T-helper 17 cell (primary cell): ENCODE measurements at regions not wholly inside any gene's neighbourhood (a gene's known extent, or its start where the extent isn't known, plus 50 kb on each side); places are given as distances from the start of the nearest gene placed in this dataset.
"Not testable (repeated sequence)": the region's sequence is repeated elsewhere in the genome, so short reads cannot be mapped to it uniquely, and the experiment has no call there.

ENCODE experiments used
- ATAC-seq: fragments of 150-1000 bp; cut with Tn5 transposase; 2 replicates; pipeline ENCODE4 v1.10.0; 2021; ENCODE audit warnings: mild to moderate bottlenecking, moderate library complexity
- DNase-seq, 3 donors: peaks; one replicate each; pipeline versions ENCODE4 v3.0.0 to v3.0.0-alpha.2; 2020 to 2021
- H3K9me3 ChIP-seq: one replicate; pipeline ENCODE4 v1.7.0; 2013; ENCODE audit warnings: low read length, mild to moderate bottlenecking; ENCODE audit not compliant: control insufficient read depth, poor library complexity, severe bottlenecking
- H3K27ac Mint-ChIP-seq: one replicate; pipeline ENCODE4 v1.8.0; 2022; ENCODE audit warnings: mild to moderate bottlenecking, moderate library complexity, mixed read lengths
- H3K27me3 Mint-ChIP-seq: one replicate; pipeline ENCODE4 v1.8.0; 2022; ENCODE audit warnings: mixed read lengths
- H3K36me3 Mint-ChIP-seq: one replicate; pipeline ENCODE4 v1.8.0; 2022; ENCODE audit warnings: low read depth, mixed read lengths
- H3K4me1 Mint-ChIP-seq: one replicate; pipeline ENCODE4 v1.8.0; 2022; ENCODE audit warnings: mild to moderate bottlenecking, mixed read lengths
- H3K4me3 Mint-ChIP-seq: one replicate; pipeline ENCODE4 v1.8.0; 2022; ENCODE audit warnings: mild to moderate bottlenecking, moderate library complexity, mixed read lengths

DNA sequence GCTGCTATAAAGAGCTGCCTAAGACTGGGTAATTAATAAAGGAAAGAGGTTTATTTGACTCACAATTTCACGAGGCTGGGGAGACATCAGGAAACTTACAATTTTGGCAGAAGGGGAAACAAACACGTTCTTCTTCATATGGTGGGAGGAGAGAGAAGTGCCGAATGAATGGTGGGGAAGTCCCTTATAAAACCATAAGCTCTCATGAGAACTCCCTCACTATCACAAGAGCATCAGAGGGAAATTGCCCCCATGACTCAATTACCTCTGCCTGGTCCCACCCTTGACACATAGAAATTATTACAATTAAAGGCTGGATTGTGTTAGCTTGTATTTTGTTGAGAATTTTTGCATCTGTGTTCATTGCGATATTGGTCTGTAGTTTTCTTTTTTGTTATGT, 460.5 kb upstream of the RAB6C start:
- Mint-ChIP-seq H3K36me3 (no peaks in the 10 kb centered on the region), H3K27ac (no peak overlapping the region), H3K4me1 (no peaks in the 10 kb centered on the region), H3K4me3 (no peak overlapping the region), H3K27me3 (no peaks in the 10 kb centered on the region)
- no peaks in the 10 kb centered on the region for H3K9me3 ChIP-seq
- DNase-seq (no peak), ATAC-seq (no peak)

- DNase-seq, H3K36me3 Mint-ChIP-seq, H3K27me3 Mint-ChIP-seq: not testable (repeated sequence)
These were observed 447.3 kb upstream of the RAB6C start for GRCh38 chr2:129532158-129532557.

DNA sequence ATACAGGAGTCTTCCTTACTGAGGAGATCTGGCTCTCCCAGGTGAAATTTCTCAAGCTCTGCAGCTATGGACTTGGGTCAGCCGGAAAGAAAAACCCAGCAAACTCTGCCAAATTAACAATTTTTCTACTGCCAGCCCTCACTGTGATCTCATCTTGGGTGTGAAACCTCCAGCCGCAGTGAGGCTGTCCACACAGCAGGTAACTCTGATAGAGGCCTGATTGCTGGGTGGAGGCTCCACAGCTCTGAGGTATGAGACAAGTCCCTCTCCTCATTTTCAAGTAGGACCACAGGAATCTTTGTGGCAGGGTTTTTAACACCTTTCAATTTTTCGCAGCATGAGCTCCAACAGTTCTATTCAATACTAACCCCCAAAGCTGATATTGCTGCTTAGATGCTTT, 430.6 kb upstream of the RAB6C start:
- Mint-ChIP-seq H3K4me3 (no peak overlapping the region), H3K27me3 (peaks cover 6% of the 10 kb centered on the region), H3K4me1 (no peaks in the 10 kb centered on the region), H3K27ac (no peak overlapping the region), H3K36me3 (no peaks in the 10 kb centered on the region)
- ATAC-seq (no peak), DNase-seq (no peak)
- no peaks in the 10 kb centered on the region for H3K9me3 ChIP-seq

More at GRCh38 chr2:129532158-129532557, 447.3 kb upstream of the RAB6C start:
- H3K9me3 ChIP-seq, H3K4me1 Mint-ChIP-seq, ATAC-seq, H3K4me3 Mint-ChIP-seq, H3K27ac Mint-ChIP-seq: not testable (repeated sequence)

GRCh38 chr2:129550536-129550935, 428.9 kb upstream of the RAB6C start:
- DNase-seq (no peak), ATAC-seq (no peak)
- no peaks in the 10 kb centered on the region for H3K9me3 ChIP-seq
- Mint-ChIP-seq H3K4me3 (no peak overlapping the region), H3K27me3 (peaks cover 6% of the 10 kb centered on the region), H3K36me3 (no peaks in the 10 kb centered on the region), H3K27ac (no peak overlapping the region), H3K4me1 (no peaks in the 10 kb centered on the region)

DNA sequence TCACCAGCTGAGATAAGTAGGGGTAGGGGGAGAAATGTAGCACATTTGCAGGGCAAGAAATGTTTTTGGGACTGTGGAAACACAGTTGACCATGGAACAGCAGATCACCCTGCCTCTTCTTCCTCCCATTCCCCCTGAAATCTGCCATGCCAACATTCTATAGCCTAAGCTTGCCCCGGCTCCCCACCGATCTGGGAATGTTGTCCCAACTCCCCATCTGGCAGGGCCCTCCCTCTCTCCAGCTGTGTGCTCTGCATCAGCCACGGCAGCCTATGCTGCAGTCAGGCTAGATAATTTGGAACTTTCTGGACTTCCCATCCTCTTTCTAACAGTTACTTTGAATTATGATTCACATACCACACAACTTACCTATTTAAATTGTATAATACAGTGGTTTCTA, 425.1 kb upstream of the RAB6C start:
- Mint-ChIP-seq H3K27me3 (no peaks in the 10 kb centered on the region), H3K4me3 (no peak overlapping the region), H3K27ac (no peak overlapping the region), H3K36me3 (no peaks in the 10 kb centered on the region), H3K4me1 (no peaks in the 10 kb centered on the region)
- DNase-seq (no peak), ATAC-seq (no peak)
- no peaks in the 10 kb centered on the region for H3K9me3 ChIP-seq

GRCh38 chr2:129559101-129559500, 420.4 kb upstream of the RAB6C start:
- H3K4me1 Mint-ChIP-seq: no peaks in the 10 kb centered on the region
- no peaks in the 10 kb centered on the region for H3K9me3 ChIP-seq
- no peak overlapping the region for H3K4me3 Mint-ChIP-seq
- H3K27ac Mint-ChIP-seq: no peak overlapping the region
- DNase-seq (no peak), ATAC-seq (no peak)
- H3K36me3 Mint-ChIP-seq: no peaks in the 10 kb centered on the region
- H3K27me3 Mint-ChIP-seq: no peaks in the 10 kb centered on the region

DNA sequence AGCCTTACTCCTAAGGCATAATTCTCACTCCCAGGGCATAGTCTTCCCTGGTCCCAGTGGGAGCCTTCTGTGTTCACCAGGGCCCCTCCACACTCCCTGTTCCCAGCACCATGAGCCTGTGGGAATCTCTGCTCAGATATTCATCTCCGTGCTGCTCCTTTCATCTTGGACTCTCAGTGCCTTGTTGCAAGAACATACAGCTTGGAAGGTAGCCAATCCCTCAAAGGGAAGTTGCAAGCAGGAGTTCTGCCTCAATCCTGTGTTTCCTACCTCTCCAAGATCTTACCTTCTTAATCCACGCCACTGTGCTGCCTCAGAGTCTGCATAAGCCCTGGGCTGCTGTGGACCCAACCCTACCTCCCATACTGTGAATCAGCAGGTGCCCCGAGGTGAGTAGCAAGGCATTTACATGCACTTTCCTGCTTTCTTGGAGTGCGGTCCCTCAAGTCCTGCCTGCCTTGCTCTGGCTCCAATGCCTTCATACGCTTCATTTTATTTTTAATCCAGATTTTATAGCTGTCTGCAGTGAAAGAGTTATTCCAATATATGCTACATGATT, 413.8 kb upstream of the RAB6C start:
- Mint-ChIP-seq H3K27ac (no peak overlapping the region), H3K27me3 (no peaks in the 10 kb centered on the region), H3K36me3 (no peaks in the 10 kb centered on the region), H3K4me1 (no peaks in the 10 kb centered on the region), H3K4me3 (no peak overlapping the region)
- H3K9me3 ChIP-seq: no peaks in the 10 kb centered on the region
- ATAC-seq: no peak
- DNase-seq: no peak

DNA sequence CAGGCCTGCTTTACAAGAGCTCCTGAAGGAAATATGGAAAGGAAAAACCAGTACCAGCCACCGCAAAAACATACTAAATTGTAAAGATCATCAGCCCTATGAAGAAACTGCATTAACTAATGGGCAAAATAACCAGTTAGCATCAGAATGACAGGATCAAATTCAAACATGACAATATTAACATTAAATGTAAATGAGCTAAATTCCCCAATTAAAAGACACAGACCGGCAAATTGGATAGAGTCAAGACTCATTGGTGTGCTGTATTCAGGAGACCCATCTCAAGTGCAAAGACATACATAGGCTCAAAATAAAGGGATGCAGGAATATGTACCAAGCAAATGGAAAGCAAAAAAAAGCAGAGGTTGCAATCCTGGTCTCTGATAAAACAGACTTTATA, 408.7 kb upstream of the RAB6C start:
- not testable (repeated sequence) for H3K36me3 Mint-ChIP-seq, H3K4me1 Mint-ChIP-seq

GRCh38 chr2:129575431-129575830, 404.0 kb upstream of the RAB6C start:
- H3K9me3 ChIP-seq: no peaks in the 10 kb centered on the region
- Mint-ChIP-seq H3K27ac (no peak overlapping the region), H3K27me3 (no peaks in the 10 kb centered on the region), H3K36me3 (no peaks in the 10 kb centered on the region), H3K4me1 (no peaks in the 10 kb centered on the region), H3K4me3 (no peak overlapping the region)
- ATAC-seq: no peak
- no peak for DNase-seq

More for the DNA sequence above, 408.7 kb upstream of the RAB6C start:
- not testable (repeated sequence) for H3K27ac Mint-ChIP-seq, H3K9me3 ChIP-seq, H3K27me3 Mint-ChIP-seq, ATAC-seq, H3K4me3 Mint-ChIP-seq, DNase-seq

DNA sequence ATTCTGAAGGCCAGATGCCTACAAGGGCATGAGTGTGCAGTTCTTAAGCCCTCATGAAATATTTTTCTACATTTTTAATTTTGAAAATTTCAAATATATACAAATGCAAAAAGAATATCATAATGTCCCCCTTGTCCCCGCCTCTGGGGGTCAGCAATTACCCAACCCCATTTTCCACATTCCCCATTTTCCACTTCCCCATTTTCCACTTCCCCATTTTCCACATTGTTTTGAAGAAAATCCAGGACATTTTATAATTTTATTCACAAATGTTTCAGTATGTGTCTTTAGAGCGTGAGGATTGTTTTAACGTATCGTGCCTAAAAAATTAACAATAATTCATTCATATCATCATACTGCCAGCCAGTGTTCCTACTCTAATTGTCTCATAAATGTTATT, 403.6 kb upstream of the RAB6C start:
- no peak for ATAC-seq
- Mint-ChIP-seq H3K36me3 (no peaks in the 10 kb centered on the region), H3K27ac (no peak overlapping the region), H3K27me3 (no peaks in the 10 kb centered on the region), H3K4me3 (no peak overlapping the region), H3K4me1 (no peaks in the 10 kb centered on the region)
- DNase-seq: no peak
- no peaks in the 10 kb centered on the region for H3K9me3 ChIP-seq

GRCh38 chr2:129580001-129580400, 399.5 kb upstream of the RAB6C start:
- Mint-ChIP-seq H3K4me3 (no peak overlapping the region), H3K36me3 (no peaks in the 10 kb centered on the region), H3K4me1 (no peaks in the 10 kb centered on the region), H3K27ac (no peak overlapping the region), H3K27me3 (no peaks in the 10 kb centered on the region)
- DNase-seq (no peak), ATAC-seq (no peak)
- H3K9me3 ChIP-seq: no peaks in the 10 kb centered on the region

DNA sequence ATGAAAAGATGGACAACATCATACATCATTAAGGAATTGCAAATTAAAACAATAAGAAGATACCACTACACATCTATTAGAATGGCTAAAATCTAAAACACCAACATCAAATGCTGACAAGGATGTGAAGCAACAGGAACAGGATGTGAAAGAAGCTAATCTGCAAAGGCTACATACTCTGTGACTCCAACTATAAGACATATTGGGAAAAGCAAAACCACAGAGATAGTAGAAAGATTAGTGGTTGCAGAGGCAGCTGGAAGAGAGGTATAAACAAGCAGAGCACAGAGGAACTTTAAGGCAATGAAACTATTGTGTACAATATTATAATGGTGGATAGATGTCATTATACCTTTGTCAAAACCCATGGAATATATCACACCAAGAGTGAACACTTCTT, 393.7 kb upstream of the RAB6C start:
- Mint-ChIP-seq H3K27me3 (no peaks in the 10 kb centered on the region), H3K36me3 (no peaks in the 10 kb centered on the region)

GRCh38 chr2:129587426-129588064, 391.9 kb upstream of the RAB6C start:
- Mint-ChIP-seq H3K36me3 (no peaks in the 10 kb centered on the region), H3K27ac (no peak overlapping the region), H3K4me3 (no peak overlapping the region), H3K4me1 (no peaks in the 10 kb centered on the region), H3K27me3 (no peaks in the 10 kb centered on the region)
- ATAC-seq (no peak), DNase-seq (no peak)
- H3K9me3 ChIP-seq: no peaks in the 10 kb centered on the region

More for the DNA sequence above, 393.7 kb upstream of the RAB6C start:
- no peaks in the 10 kb centered on the region for H3K9me3 ChIP-seq
- ATAC-seq (no peak), DNase-seq (no peak)
- Mint-ChIP-seq H3K27ac (no peak overlapping the region), H3K4me1 (no peaks in the 10 kb centered on the region), H3K4me3 (no peak overlapping the region)

DNA sequence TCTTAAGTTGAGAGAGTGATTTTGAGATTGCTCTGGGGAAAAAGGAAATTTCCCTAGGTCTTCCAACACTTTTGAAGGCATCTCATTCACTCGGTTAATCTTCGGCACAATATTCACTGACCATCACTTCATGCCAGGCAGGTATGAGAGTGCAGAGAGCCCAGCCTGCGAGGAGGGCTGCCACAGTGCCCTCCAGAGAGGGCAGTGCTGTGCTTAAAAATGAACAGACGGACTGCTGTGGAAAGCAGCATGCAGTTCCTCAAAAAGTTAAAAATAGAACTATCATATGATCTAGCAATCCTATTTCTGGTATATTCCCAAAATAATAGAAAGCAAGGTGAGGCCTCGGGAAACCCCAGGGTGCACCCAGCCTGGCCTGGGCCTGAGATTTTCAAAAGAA, 374.9 kb upstream of the RAB6C start:
- H3K4me3 Mint-ChIP-seq: no peak overlapping the region
- H3K4me1 Mint-ChIP-seq: no peaks in the 10 kb centered on the region
- DNase-seq: no peak
- no peak for ATAC-seq
- H3K36me3 Mint-ChIP-seq: no peaks in the 10 kb centered on the region
- H3K9me3 ChIP-seq: no peaks in the 10 kb centered on the region
- no peaks in the 10 kb centered on the region for H3K27me3 Mint-ChIP-seq
- no peak overlapping the region for H3K27ac Mint-ChIP-seq
